DOHH2 (cell line): ENCODE measurements at regions not wholly inside any gene's neighbourhood (a gene's known extent, or its start where the extent isn't known, plus 50 kb on each side); places are given as distances from the start of the nearest gene placed in this dataset.
"Not testable (repeated sequence)": the region's sequence is repeated elsewhere in the genome, so short reads cannot be mapped to it uniquely, and the experiment has no call there.

Experiments
- CTCF ChIP-seq: fragments of 200-600 bp; sonication (generic); IDR thresholded peaks from one replicate; pipeline ENCODE4 v1.5.1; 2014; ENCODE audit warnings: antibody characterized with exemption, mild to moderate bottlenecking, low read depth, low read length; ENCODE audit not compliant: poor library complexity, severe bottlenecking
- EZH2phosphoT487 ChIP-seq: fragments of 200-600 bp; sonication (generic); IDR thresholded peaks from 2 replicates; pipeline ENCODE4 v1.6.1; 2017; ENCODE audit warnings: borderline replicate concordance, mild to moderate bottlenecking, antibody characterized with exemption, low read length, moderate library complexity, mixed read lengths

GRCh38 chr13:21314976-21315375, 138.5 kb downstream of the MRPL57 start:
- not testable (repeated sequence) for TF ChIP-seq CTCF, EZH2phosphoT487
